ENCODE measurements at regions not wholly inside any gene's neighbourhood (a gene's known extent, or its start where the extent isn't known, plus 50 kb on each side); places are given as distances from the start of the nearest gene placed in this dataset.
"Not testable (repeated sequence)": the region's sequence is repeated elsewhere in the genome, so short reads cannot be mapped to it uniquely, and the experiment has no call there.

DNA sequence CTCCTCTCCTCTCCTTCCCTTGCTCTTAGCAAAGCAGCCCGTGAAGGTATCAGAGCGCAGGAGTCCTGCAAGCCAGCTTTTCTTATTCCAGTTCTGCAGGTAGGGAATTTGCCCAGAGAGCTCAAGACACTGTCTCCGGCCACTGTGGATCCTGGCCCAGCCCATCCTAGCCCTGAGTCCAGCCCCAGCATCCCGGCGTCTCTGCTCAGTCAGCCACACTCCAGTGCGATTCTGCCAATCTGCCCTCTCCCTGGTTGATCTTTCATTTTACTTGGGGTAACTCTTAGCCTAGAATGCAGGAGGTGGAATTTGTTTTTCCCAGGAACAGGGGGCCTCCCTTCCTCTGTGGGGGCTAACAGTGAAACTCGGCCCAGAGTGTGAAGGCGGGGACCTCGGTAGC is 176.9 kb upstream of the GSE1 start:
- no peak for DNase-seq

GRCh38 chr16:85436636-85437165 is 176.4 kb upstream of the GSE1 start:
- no peak for DNase-seq

DNA sequence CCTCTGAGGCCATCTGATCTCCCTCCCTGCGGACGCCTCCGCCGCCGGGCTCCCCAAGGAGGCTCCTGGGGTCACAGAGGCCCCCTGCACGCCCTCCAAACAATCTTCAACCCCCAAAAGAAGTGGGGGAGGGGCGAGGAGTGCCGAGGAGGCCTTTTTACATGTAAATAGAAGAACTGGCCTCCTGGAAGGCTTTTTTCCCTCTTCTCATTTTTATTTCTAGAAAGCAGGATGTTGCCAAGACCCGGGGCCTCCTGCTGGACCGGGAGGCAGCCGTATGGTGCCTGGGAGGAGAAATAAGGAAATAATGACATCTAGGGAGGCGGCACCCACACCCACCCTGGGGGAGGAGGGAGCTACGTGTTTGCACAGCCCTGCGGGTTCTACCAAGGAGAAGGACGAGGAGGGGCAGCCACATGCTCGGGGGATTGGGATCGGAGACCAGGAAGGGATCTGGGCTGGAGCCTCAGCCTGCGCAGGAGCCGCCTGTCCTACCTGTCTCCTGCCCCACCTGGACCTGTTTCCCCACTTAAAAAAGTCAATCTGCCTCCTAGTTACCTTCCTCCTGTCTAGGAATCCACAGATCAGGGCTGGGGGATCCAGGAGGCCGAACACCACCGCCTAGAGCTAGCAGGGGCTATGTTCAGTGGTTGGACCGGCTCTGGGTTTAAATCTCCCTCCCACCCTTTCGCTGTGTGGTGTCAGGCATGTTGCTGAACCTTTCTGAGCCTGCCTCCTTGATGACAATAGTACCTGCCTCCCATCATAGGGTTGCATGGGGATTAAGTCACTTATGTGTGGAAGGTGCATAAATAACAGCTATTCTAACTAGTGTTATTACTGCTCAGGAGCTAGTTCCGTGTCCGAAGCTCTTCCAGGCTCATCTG is 175.7 kb upstream of the GSE1 start:
- peak; percentile 89 for DNase-seq

DNA sequence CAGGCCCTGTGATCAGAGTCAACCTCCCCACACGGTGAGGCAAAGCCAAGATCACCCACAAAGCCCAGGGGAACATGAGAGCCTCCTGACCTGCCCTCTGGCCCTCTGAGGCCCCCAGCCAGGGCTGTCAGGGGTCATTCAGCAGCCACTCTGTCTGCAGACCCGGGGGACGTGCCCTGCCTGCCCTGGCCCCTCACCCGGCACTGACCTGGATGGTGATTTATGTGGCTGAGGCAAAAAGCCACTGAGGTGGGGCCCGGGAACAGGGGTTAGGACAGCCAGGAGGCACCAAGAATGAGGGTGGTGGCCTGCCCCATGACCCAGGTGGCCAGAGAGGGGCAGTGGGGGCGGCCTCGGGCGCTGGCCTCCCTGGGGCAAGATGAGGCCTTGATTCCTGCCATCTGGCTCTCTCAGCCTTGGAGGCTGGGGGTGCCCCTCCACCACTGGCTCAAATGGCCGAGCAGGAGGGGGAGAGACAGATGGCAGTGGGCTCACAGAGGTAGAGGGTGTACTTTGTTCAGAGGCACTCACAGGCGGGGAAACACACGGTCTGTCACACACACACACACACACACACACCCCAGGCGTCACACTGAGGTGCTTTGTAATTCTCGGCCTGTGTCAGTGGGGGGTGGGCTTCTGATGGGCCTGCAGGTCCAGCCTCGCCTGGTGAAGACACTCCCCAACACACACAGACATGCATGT is 174.0 kb upstream of the GSE1 start:
- DNase-seq = no peak

DNA sequence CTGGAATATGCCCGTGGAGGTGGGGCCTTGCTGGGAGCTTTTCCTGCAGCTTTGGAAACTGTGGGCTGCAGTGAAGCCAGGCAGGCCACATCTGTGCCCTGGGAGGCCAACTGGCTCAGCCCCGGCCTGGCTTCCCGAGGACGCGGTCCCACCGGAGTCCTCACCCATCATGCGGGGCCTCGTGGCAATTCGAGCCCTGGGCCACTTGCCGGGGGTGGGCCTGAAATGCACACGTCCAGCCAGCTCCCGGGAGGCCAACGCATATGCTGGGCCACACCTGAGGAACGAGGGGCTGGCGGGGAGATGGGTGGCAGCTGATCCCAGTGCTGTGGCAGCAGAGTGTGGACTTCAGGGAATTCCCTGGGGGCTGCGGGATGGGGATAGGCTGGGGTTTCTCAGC is 172.4 kb upstream of the GSE1 start:
- DNase-seq = no peak

DNA sequence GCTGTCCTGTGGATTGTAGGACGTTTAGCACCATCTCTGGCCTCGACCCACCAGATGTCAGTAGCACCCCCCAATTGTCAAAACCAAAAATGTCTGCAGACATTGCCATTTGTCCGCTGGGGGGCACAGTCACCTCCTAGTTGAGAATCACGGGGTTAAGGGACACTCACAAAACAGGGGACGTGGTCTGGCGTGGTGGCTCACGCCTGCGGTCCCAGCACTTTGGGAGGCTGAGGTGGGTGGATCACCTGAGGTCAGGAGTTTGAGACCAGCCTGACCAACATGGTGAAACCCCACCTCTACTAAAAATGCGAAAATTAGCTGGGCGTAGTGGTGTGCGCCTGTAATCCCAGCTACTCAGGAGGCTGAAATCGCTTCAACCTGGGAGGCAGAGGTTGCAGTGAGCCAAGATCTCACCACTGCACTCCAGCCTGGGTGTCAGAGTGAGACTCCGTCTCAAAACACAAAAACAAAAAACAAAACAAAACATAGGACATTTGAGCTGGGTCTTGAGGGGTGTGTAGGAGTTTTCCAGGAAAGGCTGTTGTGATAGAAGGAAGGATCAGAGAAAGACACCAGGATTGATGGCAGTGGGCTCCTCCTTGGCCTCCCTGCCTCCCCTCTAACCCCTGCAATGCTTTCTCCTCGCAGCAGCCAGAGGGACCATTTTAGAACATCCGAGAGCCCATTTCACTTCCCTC is 171.8 kb upstream of the GSE1 start:
- no peak for DNase-seq

- DNase-seq = no peak
These were observed 171.0 kb upstream of the GSE1 start for GRCh38 chr16:85441890-85442670.

DNA sequence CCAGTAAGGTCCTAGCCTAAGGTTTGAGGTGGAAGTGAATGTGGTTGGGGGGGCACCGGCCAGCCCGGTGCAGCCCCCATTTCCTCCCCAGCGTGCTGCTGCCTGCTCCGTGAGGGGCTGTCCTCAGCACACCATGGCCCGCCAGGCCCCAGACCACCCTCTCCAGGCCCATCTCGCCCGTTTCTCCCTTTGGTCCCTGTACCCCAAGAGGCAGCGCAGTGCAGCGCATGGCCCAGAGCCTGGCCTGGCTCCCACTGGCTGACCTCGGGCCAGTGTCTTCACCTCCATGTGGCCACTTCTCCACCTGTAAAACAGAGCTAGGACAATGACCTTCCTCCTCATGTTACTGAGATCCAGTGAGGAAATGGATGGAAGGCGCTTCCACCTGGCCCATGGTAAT is 170.0 kb upstream of the GSE1 start:
- DNase-seq = no peak

DNA sequence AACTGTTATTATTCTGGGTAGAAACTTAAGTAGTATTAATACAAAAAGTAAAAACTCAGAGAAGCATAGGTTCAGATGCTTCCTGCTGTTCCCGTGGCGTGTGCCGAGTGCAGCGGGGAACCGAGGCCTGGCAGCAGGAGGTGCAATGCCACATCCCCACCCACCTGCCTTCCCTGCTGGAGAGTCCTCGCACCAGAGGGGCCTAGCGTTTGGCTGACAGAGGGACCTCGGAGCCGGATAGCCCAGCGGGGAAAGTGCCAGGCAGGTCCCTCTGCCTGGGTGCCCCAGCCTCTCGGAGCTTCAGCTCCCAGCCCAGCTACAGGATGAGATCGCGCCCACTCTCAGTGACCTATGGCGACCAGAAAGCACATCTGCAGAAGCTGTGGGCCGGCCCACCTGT is 169.6 kb upstream of the GSE1 start:
- DNase-seq = no peak

DNA sequence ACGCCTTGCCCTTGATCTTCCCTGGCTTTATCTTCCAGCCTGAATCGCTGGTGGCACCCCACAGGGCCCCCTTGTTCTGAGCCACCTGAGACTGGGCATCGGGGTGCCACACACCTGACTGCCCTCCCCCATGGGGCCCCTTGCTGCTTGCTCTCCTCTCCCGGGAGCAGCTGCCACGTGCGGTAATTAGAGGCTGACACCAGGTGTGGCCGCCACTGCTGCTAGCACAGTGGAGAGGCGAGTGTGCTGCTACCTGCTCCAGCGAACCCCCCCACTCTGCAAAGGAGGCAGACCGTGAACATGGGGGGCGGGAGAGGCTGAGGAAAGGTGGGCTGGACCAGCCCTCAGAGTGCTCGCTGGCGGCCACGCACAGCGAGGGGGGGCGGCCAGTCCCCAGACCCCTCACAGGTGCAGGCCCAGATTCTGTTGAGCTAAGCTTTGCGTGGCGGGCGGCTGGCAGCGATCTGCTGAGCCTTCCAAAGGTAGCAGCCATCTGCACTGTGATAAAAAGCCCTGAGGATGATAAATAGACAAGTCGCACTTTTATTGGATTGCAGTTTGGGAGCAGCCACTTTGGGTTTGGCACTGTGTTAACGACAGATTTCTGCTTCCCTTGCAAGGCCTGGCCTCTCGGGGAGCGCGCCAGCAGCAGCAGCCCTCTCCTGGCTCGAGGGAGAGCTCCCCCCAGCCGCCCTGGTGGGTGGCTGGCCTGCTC is 167.9 kb upstream of the GSE1 start:
- peak; percentile 89 for DNase-seq

GRCh38 chr16:85445779-85446222 is 167.3 kb upstream of the GSE1 start:
- DNase-seq = peak; percentile 51

GRCh38 chr16:85446951-85447692 is 166.0 kb upstream of the GSE1 start:
- peak; percentile 42 for DNase-seq

GRCh38 chr16:85447693-85448313 is 165.3 kb upstream of the GSE1 start:
- no peak for DNase-seq

- DNase-seq = peak; percentile 97
These were observed 164.4 kb upstream of the GSE1 start for GRCh38 chr16:85448557-85449190.

- peak; percentile 59 for DNase-seq
These were observed 163.8 kb upstream of the GSE1 start for GRCh38 chr16:85449191-85449884.

- DNase-seq = no peak
These were observed 163.3 kb upstream of the GSE1 start for GRCh38 chr16:85449885-85450245.

DNA sequence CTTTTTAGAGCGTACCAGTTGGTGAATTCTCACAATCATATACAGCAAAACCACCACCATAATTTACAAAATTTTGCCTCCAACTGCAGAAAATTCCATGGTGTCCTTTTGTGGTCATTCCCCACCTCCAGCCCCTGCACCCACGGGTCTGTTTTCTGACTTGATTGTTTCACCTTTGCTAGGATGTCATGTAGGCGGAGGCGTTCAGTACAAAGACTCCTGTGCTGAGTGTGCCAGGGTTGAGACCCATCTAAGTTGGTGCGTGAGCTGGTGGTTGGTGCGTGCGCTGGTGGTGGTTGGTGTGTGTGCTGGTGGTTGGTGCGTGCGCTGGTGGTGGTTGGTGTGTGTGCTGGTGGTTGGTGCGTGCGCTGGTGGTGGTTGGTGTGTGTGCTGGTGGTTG is 162.0 kb upstream of the GSE1 start:
- not testable (repeated sequence) for DNase-seq

- peak; percentile 77 for DNase-seq
These were observed 161.3 kb upstream of the GSE1 start for GRCh38 chr16:85451641-85452363.
